Stimulated activated naive CD4-positive, alpha-beta T cell (primary cell): ENCODE measurements at regions not wholly inside any gene's neighbourhood (a gene's known extent, or its start where the extent isn't known, plus 50 kb on each side); places are given as distances from the start of the nearest gene placed in this dataset.

Experiments used
- DNase-seq, 6 experiments: peaks; one replicate each; lab custom pipeline; 2025; lab: John Stamatoyannopoulos, UW

- DNase-seq, result no peak
Measured at GRCh38 chr2:196587056-196587455, 52.5 kb upstream of the CCDC150 start.

DNA sequence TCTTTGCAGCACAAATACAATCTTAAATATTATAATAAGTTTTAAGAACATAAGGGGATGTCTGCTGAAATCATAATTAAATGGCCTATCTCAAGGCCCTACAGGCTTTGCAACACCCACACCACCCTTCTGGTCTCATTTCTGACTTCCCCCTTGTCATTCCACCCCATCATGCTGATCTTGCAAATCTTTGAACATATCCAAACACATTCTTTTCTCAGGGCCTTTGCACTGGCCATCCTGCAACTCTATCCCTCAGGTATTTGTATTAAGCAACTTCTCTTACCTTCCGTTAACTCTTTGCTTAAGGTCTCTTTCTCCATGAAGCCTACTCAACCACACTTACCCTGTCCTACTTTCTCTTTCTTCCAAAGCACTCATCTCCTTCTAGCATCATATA is 51.8 kb upstream of the CCDC150 start:
- no peak for DNase-seq

GRCh38 chr2:196589419-196589818 is 50.1 kb upstream of the CCDC150 start:
- DNase-seq, result no peak
